ENCODE measurements at regions not wholly inside any gene's neighbourhood (a gene's known extent, or its start where the extent isn't known, plus 50 kb on each side); places are given as distances from the start of the nearest gene placed in this dataset.
"Not testable (repeated sequence)": the region's sequence is repeated elsewhere in the genome, so short reads cannot be mapped to it uniquely, and the experiment has no call there.

- no peak for DNase-seq (ENCODE audit: low spot score)
Measured at GRCh38 chr14:34090451-34090850, 139.6 kb upstream of the EGLN3 start.

- no peak for DNase-seq (ENCODE audit: low spot score)
Measured at GRCh38 chr14:34088914-34089313, 138.0 kb upstream of the EGLN3 start.

- no peak for DNase-seq (ENCODE audit: low spot score)
Measured at GRCh38 chr14:34087571-34087970, 136.7 kb upstream of the EGLN3 start.

- DNase-seq (ENCODE audit: low spot score): no peak
Measured at GRCh38 chr14:34086223-34086757, 135.4 kb upstream of the EGLN3 start.

GRCh38 chr14:34085695-34086094 lies 134.8 kb upstream of the EGLN3 start:
- DNase-seq (ENCODE audit: low spot score): no peak

- DNase-seq (ENCODE audit: low spot score): no peak
Measured at GRCh38 chr14:34081576-34082136, 130.8 kb upstream of the EGLN3 start.

GRCh38 chr14:34081101-34081575 lies 130.3 kb upstream of the EGLN3 start:
- DNase-seq (ENCODE audit: low spot score): no peak

GRCh38 chr14:34079643-34080042 lies 128.8 kb upstream of the EGLN3 start:
- not testable (repeated sequence) for DNase-seq (ENCODE audit: low spot score)

GRCh38 chr14:34078117-34078743 lies 127.4 kb upstream of the EGLN3 start:
- no peak for DNase-seq (ENCODE audit: low spot score)

GRCh38 chr14:34075826-34076225 lies 125.0 kb upstream of the EGLN3 start:
- DNase-seq (ENCODE audit: low spot score): no peak

GRCh38 chr14:34075042-34075744 lies 124.3 kb upstream of the EGLN3 start:
- no peak for DNase-seq (ENCODE audit: low spot score)

- DNase-seq (ENCODE audit: low spot score): no peak
Measured at GRCh38 chr14:34072921-34073320, 122.0 kb upstream of the EGLN3 start.

GRCh38 chr14:34072401-34072800 lies 121.5 kb upstream of the EGLN3 start:
- DNase-seq (ENCODE audit: low spot score): no peak

GRCh38 chr14:34070917-34071407 lies 120.1 kb upstream of the EGLN3 start:
- DNase-seq (ENCODE audit: low spot score): no peak

- no peak for DNase-seq (ENCODE audit: low spot score)
Measured at GRCh38 chr14:34069854-34070582, 119.1 kb upstream of the EGLN3 start.

GRCh38 chr14:34067587-34067986 lies 116.7 kb upstream of the EGLN3 start:
- DNase-seq (ENCODE audit: low spot score): no peak

- no peak for DNase-seq (ENCODE audit: low spot score)
Measured at GRCh38 chr14:34065690-34066391, 115.0 kb upstream of the EGLN3 start.

GRCh38 chr14:34065236-34065635 lies 114.4 kb upstream of the EGLN3 start:
- no peak for DNase-seq (ENCODE audit: low spot score)

- no peak for DNase-seq (ENCODE audit: low spot score)
Measured at GRCh38 chr14:34064349-34064748, 113.5 kb upstream of the EGLN3 start.

GRCh38 chr14:34063470-34064164 lies 112.7 kb upstream of the EGLN3 start:
- DNase-seq (ENCODE audit: low spot score): no peak

GRCh38 chr14:34063042-34063441 lies 112.2 kb upstream of the EGLN3 start:
- DNase-seq (ENCODE audit: low spot score): no peak

All from hepatic stellate cell (primary cell).